ENCODE measurements at regions not wholly inside any gene's neighbourhood (a gene's known extent, or its start where the extent isn't known, plus 50 kb on each side); places are given as distances from the start of the nearest gene placed in this dataset.

DNA sequence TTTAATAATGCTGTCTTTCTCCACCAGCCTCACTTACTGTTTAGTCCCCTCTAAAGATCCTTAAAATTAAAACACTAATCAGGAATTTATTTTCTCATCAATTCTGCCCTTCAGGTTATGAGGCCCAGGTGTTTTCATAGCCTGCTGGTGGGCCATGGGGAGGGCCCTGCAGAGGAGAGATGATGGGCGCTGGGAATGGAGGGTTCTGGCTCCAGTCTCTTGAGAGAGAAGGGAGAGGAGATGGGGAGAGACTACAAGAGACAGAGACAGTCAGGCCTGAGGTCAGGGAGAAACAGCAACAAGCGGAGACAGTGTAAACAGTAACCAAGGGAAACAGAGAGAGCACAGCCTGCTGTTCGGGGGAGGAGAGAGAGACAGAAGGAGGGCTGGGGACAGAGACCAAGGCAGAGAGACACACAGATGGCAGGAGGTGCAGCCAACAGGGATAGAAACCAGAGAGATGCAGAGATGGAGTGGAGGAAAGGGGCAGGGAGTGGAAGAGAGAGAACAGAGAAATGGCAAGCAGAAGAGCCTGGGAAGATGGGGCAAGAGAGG is 187.3 kb upstream of the SYT13 start:
- Mint-ChIP-seq H3K36me3 (ENCODE audit: low read depth) (no peaks in the 10 kb centered on the region), H3K4me1 (ENCODE audit: low read depth) (no peaks in the 10 kb centered on the region), H3K4me3 (no peak overlapping the region), H3K27me3 (ENCODE audit: insufficient read depth) (peaks cover 5% of the 10 kb centered on the region), H3K9me3 (no peaks in the 10 kb centered on the region), H3K27ac (no peak overlapping the region)
- DNase-seq (ENCODE audit: low spot score): no peak
- intact Hi-C loops (cut with micrococcal nuclease): no loop called here

DNA sequence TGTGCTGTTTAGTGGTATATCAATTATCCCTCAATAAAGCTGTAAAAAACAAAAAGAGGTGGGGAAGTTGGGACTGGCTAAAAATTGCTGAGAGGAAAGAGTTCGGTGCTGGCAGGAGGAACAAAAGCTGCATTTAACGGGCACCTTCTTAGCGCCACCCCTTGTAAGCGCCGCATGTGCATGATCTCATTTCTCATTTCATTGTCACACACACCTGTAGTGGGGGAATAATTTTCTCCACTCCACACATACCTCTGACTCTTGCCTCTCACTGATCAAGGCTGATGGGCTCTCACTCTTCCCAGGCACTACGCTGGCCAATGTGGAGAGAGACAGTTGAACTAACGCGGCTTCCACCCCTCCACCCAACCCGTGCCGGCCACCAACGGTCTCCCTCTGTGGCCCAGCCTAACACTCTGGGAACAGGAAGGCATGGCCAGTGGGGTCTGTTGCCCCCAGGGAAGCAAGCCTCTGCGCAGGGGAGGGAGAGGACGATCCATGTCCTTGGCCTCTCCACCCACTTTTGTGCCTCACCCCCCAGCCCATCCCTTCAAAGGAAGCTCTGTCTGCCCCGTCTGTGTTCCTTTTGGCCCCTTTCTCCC is 186.7 kb upstream of the SYT13 start:
- Mint-ChIP-seq H3K9me3 (no peaks in the 10 kb centered on the region), H3K4me1 (ENCODE audit: low read depth) (no peaks in the 10 kb centered on the region), H3K36me3 (ENCODE audit: low read depth) (no peaks in the 10 kb centered on the region), H3K27ac (no peak overlapping the region), H3K4me3 (no peak overlapping the region), H3K27me3 (ENCODE audit: insufficient read depth) (peaks cover 6% of the 10 kb centered on the region)
- intact Hi-C loops (cut with micrococcal nuclease): no loop called here
- DNase-seq (ENCODE audit: low spot score): no peak

DNA sequence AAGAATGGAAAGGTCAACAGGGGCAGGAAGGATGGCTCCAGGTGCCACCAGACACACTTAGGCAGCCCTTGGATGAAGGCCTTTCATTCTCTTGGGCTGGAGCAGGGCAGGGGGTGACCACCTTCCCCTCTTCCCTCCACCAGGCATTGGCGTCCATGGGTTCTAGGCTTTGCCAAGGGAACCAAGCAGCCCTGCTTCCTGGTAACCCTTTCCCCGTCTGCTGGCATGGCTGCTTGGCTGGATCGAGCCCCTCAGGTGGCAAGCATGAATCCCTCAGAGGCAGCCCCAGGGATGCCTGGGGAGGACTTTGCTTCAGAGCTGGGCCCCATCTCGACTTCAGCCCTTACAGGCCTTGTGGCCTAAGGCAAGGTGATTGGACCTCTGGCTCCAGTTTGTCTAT is 185.1 kb upstream of the SYT13 start:
- H3K9me3 Mint-ChIP-seq: no peaks in the 10 kb centered on the region
- no peak overlapping the region for H3K27ac Mint-ChIP-seq
- intact Hi-C loops (cut with micrococcal nuclease): no loop called here
- no peaks in the 10 kb centered on the region for H3K4me1 Mint-ChIP-seq (ENCODE audit: low read depth)
- no peak for DNase-seq (ENCODE audit: low spot score)
- H3K27me3 Mint-ChIP-seq (ENCODE audit: insufficient read depth): peaks cover 6% of the 10 kb centered on the region
- no peaks in the 10 kb centered on the region for H3K36me3 Mint-ChIP-seq (ENCODE audit: low read depth)
- H3K4me3 Mint-ChIP-seq: no peak overlapping the region

DNA sequence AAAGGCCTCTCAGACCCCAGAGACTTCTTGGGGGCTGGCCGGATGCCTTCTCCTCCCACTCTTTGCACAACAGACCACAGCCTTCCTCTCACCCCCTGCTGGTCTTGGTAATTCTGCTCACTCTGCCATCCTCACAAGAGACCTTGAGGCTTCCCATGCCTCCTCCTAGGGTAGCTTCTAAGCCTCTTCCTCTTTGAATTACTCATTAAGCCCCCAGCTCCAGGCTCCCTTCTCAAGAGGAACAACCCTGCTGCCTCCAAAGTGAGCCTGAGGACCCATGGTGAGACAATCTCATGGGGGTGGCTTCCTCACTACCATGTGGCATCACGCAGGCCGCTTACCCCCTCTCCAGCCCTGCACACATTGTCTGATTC is 184.6 kb upstream of the SYT13 start:
- Mint-ChIP-seq H3K4me1 (ENCODE audit: low read depth) (no peaks in the 10 kb centered on the region), H3K36me3 (ENCODE audit: low read depth) (no peaks in the 10 kb centered on the region), H3K27me3 (ENCODE audit: insufficient read depth) (peaks cover 6% of the 10 kb centered on the region), H3K27ac (no peak overlapping the region), H3K4me3 (no peak overlapping the region), H3K9me3 (no peaks in the 10 kb centered on the region)
- intact Hi-C loops (cut with micrococcal nuclease): no loop called here
- DNase-seq (ENCODE audit: low spot score): no peak

DNA sequence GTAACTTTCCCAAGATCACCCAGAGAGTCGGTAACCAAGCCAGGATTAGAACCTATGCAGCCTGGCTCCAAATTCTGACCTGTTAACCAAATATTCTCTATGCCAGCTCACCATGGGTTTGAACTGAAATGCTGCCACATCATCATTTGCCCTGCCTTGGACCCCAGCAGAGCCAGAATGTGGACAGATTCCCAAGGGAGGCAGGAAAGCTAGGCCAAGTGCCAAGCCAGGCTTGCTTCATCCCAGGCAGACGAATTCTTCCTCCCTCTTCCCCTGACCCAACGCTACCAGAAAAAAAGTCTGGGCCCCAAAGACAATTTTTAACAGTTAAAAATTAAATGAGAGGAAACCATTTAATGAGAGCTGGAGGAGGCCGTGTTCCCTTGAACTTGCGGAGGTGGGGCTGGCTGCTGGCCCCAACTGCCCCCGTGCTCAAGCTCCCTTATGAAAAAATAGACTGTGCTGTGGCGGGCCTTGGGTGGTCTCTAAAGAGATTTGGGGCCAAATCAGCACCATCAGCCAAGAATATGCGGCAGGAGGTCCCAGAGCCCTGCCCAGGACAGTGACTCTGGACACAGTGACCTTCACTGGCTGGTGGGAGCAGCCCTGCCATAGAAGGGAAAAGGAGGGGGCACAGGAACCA is 184.1 kb upstream of the SYT13 start:
- no peak for DNase-seq (ENCODE audit: low spot score)
- intact Hi-C loops (cut with micrococcal nuclease): no loop called here
- Mint-ChIP-seq H3K4me1 (ENCODE audit: low read depth) (no peaks in the 10 kb centered on the region), H3K36me3 (ENCODE audit: low read depth) (no peaks in the 10 kb centered on the region), H3K9me3 (no peaks in the 10 kb centered on the region), H3K4me3 (no peak overlapping the region), H3K27me3 (ENCODE audit: insufficient read depth) (peaks cover 6% of the 10 kb centered on the region), H3K27ac (no peak overlapping the region)

DNA sequence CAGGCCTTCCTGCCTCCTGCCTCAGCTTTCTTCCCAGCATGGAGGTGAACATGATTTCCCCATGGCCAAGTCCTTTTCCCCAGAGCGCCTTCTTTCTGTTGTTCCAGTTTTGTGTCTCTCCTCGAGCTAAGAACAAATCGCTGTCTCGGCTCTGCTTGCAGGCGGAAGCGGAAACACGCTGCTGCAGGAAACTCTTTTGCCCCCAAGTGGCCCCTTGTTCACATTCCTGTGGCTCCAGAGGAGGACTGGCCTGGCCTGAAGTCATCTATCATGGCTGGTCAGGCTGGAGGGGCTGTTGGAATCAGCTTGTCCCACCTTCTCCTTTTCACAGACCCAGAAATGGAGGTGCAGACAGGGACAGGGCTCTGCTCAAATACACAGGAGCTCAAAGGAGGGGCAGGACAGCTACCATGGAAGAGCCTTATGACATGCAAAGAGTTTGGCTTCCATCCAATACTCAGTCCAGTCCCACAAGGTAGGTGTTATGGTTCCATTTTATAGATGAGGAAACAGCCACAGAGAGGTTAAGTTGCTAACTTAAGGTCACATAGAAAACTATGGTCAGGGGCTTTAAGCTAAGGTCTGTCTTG is 182.2 kb upstream of the SYT13 start:
- no peaks in the 10 kb centered on the region for H3K36me3 Mint-ChIP-seq (ENCODE audit: low read depth)
- no peak overlapping the region for H3K27ac Mint-ChIP-seq
- no peak overlapping the region for H3K4me3 Mint-ChIP-seq
- no peak for DNase-seq (ENCODE audit: low spot score)
- intact Hi-C loops (cut with micrococcal nuclease): no loop called here
- H3K4me1 Mint-ChIP-seq (ENCODE audit: low read depth): no peaks in the 10 kb centered on the region
- no peaks in the 10 kb centered on the region for H3K9me3 Mint-ChIP-seq
- H3K27me3 Mint-ChIP-seq (ENCODE audit: insufficient read depth): peaks cover 6% of the 10 kb centered on the region

DNA sequence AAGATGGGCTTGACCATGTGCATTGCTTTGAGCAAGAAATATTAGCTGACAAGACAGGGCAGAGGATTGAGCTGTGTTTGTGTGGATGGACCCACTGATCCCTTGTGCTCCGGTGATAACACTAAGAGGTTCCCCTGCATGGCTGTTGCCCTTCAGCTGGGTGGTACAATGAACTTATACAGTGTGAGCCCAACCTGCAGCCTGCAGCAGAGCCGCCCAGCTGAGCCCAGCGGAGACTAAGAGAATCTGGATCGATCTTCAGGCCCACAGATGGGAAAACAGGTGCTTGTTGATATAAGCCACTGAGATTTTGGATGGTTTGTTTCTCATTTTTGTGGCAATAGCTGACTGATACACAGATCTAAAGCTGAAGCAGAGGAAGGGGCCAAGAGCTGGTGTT is 177.4 kb upstream of the SYT13 start:
- intact Hi-C loops (cut with micrococcal nuclease): no loop called here
- H3K4me1 Mint-ChIP-seq (ENCODE audit: low read depth): no peaks in the 10 kb centered on the region
- no peak overlapping the region for H3K27ac Mint-ChIP-seq
- H3K27me3 Mint-ChIP-seq (ENCODE audit: insufficient read depth): peaks cover 4% of the 10 kb centered on the region
- no peaks in the 10 kb centered on the region for H3K36me3 Mint-ChIP-seq (ENCODE audit: low read depth)
- DNase-seq (ENCODE audit: low spot score): no peak
- no peaks in the 10 kb centered on the region for H3K9me3 Mint-ChIP-seq
- no peak overlapping the region for H3K4me3 Mint-ChIP-seq

DNA sequence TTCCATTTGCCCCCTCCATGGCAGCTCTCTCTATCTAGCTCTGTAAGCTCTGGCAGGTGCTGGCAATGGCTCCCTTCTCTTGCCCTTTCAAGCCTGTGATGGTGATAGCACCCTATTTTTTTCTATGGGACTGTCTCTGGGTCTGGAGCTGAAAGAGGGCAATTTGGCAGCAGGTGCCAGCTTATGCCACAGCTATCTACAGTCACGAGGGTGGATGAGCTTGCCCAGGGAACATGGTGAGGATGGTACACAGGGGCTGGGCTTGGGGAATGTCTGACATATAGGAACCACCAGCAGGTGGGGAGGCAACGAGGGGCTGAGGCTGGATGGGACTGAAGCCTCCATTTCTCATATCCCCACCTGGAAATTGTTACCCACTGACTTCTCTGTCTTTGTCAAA is 175.4 kb upstream of the SYT13 start:
- intact Hi-C loops (cut with micrococcal nuclease): no loop called here
- H3K4me1 Mint-ChIP-seq (ENCODE audit: low read depth): no peaks in the 10 kb centered on the region

DNA sequence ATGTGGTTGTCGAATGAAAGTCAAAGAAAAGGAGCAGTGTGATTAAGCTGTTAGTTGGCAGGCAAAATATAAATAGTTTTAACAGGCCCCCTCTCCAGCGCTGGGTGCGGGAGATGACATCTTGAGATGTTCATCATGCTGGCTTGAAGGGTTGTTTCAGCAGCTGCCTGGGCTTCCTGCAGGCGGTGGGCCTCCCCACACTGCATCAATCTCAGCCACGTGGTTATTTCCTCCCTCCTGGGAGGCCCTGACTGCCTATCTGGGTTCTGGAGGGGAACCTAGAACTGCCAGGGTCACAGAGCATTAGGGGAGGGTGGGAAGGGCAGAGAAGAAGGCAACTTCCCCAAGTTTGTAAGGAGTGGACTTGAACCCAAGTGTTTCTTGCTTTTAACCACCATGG is 173.3 kb upstream of the SYT13 start:
- H3K36me3 Mint-ChIP-seq (ENCODE audit: low read depth): no peaks in the 10 kb centered on the region
- H3K4me3 Mint-ChIP-seq: no peak overlapping the region

More for the DNA sequence above, 175.4 kb upstream of the SYT13 start:
- Mint-ChIP-seq H3K9me3 (no peaks in the 10 kb centered on the region), H3K4me3 (no peak overlapping the region), H3K36me3 (ENCODE audit: low read depth) (no peaks in the 10 kb centered on the region), H3K27ac (no peak overlapping the region), H3K27me3 (ENCODE audit: insufficient read depth) (peaks cover 2% of the 10 kb centered on the region)
- no peak for DNase-seq (ENCODE audit: low spot score)

DNA sequence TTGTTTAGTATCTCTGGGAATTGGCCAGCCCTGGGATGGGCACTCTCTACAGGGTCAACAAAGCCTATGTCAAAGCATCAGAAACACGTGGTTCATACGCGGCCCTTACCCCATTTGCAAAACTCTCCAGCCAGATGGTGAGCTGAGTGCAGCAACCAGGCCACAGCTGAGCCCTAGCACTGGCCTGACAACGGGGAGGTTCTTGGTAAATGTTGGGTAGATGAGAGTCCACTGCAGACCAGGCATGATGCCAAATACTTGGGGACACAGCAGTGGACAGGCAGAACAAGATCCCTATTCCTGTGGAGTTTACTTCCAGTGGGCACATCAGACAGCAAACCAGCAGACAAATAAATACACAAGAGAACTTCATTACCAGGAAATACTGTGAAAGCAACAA is 172.1 kb upstream of the SYT13 start:
- H3K36me3 Mint-ChIP-seq (ENCODE audit: low read depth): no peaks in the 10 kb centered on the region
- H3K4me1 Mint-ChIP-seq (ENCODE audit: low read depth): no peaks in the 10 kb centered on the region
- intact Hi-C loops (cut with micrococcal nuclease): no loop called here
- H3K27me3 Mint-ChIP-seq (ENCODE audit: insufficient read depth): no peaks in the 10 kb centered on the region
- H3K4me3 Mint-ChIP-seq: no peak overlapping the region
- no peaks in the 10 kb centered on the region for H3K9me3 Mint-ChIP-seq
- DNase-seq (ENCODE audit: low spot score): no peak
- no peak overlapping the region for H3K27ac Mint-ChIP-seq

More for the DNA sequence above, 173.3 kb upstream of the SYT13 start:
- Mint-ChIP-seq H3K4me1 (ENCODE audit: low read depth) (no peaks in the 10 kb centered on the region), H3K27me3 (ENCODE audit: insufficient read depth) (peaks cover 2% of the 10 kb centered on the region), H3K27ac (no peak overlapping the region), H3K9me3 (no peaks in the 10 kb centered on the region)
- intact Hi-C loops (cut with micrococcal nuclease): no loop called here
- no peak for DNase-seq (ENCODE audit: low spot score)

DNA sequence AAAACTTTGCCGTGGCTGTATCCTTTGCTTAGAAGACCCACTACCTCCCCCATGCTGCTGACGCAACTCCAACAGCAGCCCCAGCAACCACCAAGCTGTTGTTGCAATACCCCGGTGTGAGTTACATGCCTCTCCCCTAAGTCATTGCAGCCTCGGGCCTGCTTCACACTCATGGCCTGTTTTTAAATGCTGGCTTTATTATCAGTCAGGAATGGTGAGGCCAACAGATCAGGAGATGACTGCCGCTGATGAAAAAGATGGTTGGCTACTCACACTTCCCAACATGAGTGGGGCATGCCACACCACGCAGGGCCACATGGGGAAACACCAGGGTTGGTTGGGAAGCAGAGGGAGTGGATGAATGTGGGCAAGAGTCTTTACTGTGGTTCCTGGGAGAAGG is 171.5 kb upstream of the SYT13 start:
- no peak for DNase-seq (ENCODE audit: low spot score)
- H3K4me1 Mint-ChIP-seq (ENCODE audit: low read depth): no peaks in the 10 kb centered on the region
- no peaks in the 10 kb centered on the region for H3K27me3 Mint-ChIP-seq (ENCODE audit: insufficient read depth)
- H3K9me3 Mint-ChIP-seq: no peaks in the 10 kb centered on the region
- H3K27ac Mint-ChIP-seq: no peak overlapping the region
- intact Hi-C loops (cut with micrococcal nuclease): no loop called here
- no peak overlapping the region for H3K4me3 Mint-ChIP-seq
- H3K36me3 Mint-ChIP-seq (ENCODE audit: low read depth): no peaks in the 10 kb centered on the region

DNA sequence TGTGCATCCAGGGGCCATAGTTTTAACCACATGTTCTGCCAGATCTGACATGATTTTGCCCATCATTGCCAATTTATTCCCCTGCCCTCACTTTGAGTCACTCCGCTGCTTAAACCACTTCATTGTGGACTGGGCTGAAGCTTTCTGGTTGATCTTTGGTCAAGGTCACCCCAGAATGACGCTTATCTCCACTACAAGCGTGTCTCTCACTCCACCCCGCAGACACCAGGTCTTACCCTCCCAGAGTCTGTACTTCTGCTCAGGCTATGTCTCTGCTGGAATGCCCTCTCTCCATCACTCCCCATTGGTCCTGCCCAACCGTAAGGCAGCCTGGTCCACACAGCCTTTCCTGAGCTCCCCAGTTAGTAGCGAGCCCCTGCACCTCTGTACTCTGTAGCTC is 170.5 kb upstream of the SYT13 start:
- no peaks in the 10 kb centered on the region for H3K27me3 Mint-ChIP-seq (ENCODE audit: insufficient read depth)
- H3K36me3 Mint-ChIP-seq (ENCODE audit: low read depth): no peaks in the 10 kb centered on the region
- H3K4me3 Mint-ChIP-seq: no peak overlapping the region
- H3K9me3 Mint-ChIP-seq: no peaks in the 10 kb centered on the region
- H3K27ac Mint-ChIP-seq: no peak overlapping the region
- no peak for DNase-seq (ENCODE audit: low spot score)
- H3K4me1 Mint-ChIP-seq (ENCODE audit: low read depth): no peaks in the 10 kb centered on the region
- intact Hi-C loops (cut with micrococcal nuclease): no loop called here

DNA sequence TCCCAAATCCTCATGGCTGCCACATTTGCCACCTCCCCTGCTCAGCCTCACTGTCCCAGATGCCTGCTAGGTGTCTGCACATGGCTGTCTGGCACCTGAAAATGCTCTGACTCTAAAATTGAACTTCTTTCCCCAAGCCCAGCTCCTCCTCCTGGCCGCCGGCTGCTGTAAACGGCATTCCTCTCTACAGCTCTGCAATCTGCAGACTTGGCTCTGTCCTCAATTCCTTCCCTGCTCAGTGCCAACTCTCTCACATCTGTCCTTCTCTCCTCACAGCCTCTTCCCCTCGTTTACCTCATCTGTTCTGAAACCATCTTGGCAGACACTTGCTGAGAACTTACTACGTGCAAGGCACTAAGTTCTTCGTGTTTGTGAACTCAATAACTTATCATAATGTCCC is 169.4 kb upstream of the SYT13 start:
- H3K9me3 Mint-ChIP-seq: no peaks in the 10 kb centered on the region
- no peak overlapping the region for H3K4me3 Mint-ChIP-seq
- H3K27me3 Mint-ChIP-seq (ENCODE audit: insufficient read depth): no peaks in the 10 kb centered on the region
- H3K4me1 Mint-ChIP-seq (ENCODE audit: low read depth): no peaks in the 10 kb centered on the region
- no peak overlapping the region for H3K27ac Mint-ChIP-seq
- no peak for DNase-seq (ENCODE audit: low spot score)
- H3K36me3 Mint-ChIP-seq (ENCODE audit: low read depth): no peaks in the 10 kb centered on the region
- intact Hi-C loops (cut with micrococcal nuclease): no loop called here

All from activated T-helper 1 cell treated with anti-CD3 and anti-CD28 coated beads, Interleukin-12 subunit alpha, Interleukin-12 subunit beta, Interleukin-2, Interleukin-4 antibody, amounts not matched to agents 30 ng/mL and 10 ng/mL and 1 ng/mL, durations not matched to agents 14 hours and 24 hours and 36 hours (primary cell).